ENCODE measurements at regions not wholly inside any gene's neighbourhood (a gene's known extent, or its start where the extent isn't known, plus 50 kb on each side); places are given as distances from the start of the nearest gene placed in this dataset.

DNA sequence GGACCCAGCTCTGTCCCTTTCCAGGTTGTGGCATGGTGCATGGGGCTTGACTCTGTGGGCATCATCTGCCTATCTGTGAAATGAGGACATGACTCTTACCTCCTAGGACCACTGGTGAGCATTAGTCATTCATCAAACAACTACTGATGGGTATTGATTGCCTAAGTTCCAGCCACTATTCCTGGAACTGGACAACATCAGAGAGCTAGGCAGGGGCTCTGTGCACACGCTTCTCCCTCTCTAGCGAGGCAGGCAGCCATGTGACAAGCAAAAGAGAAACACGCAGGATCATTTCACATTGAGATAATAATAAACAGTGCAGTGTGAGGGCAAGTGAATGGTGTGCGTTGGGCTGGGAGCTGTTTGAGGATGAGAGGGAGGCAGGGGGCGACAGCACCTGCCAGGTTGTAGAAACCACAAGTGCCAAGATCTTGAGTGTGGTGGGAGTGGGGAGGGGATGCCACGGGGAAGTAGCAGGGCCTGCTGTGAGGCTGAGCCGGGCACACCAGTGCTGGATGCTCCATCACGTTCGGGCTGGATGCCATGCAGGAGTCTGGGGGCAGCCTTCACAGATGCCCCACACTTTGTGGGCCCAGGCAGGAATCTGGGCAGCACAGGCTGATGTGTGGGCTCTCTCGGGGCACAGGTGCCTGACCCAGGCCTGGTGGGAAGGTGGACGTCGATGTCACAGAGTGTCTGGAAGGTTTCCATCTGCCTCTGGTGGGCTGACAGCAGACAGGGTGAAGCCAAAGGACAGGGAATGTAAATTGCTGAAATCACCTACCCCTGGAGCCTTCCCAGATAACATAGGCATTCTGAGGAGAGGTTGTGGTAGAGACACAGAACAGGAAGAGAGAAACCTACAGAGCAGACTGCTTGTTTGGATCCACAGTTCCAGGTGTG lies 405.5 kb downstream of the RPS24 start:
- Histone ChIP-seq H2AFZ (ENCODE audit: low read depth, low read length, poor library complexity, severe bottlenecking) (no peak overlapping the region), H3K36me3 (ENCODE audit: control insufficient read depth in 1 of 2, insufficient read depth in 2 of 2, low read length in 2 of 2) (no peaks in the 10 kb centered on the region), H3K9me3 (ENCODE audit: control insufficient read depth in 1 of 2, insufficient read depth in 1 of 2, low read depth in 1 of 2, low read length in 2 of 2) (no peaks in the 10 kb centered on the region), H3K4me2 (ENCODE audit: low read length) (no peak overlapping the region), H3K27ac (ENCODE audit: low read depth, low read length) (no peak overlapping the region), H3K9me2 (ENCODE audit: insufficient read depth) (no peaks in the 10 kb centered on the region), H3K4me1 (ENCODE audit: control insufficient read depth in 1 of 2, insufficient read depth in 2 of 2, low read length in 2 of 2) (no peaks in the 10 kb centered on the region), H3K27me3 (ENCODE audit: insufficient read depth, low read length) (no peaks in the 10 kb centered on the region; the same call in 1 of the 2 replicates), H3K4me3 (replicated peaks in 1 of 2; ENCODE audit: low read depth in 1 of 2, low read length in 2 of 2) (no peak overlapping the region), H3K9ac (ENCODE audit: low read length) (no peak overlapping the region), H3K79me2 (ENCODE audit: insufficient read depth, low read length) (no peaks in the 10 kb centered on the region), H4K20me1 (ENCODE audit: insufficient read depth) (no peaks in the 10 kb centered on the region)
- RAD21 ChIA-PET (ENCODE audit: low non-redundant PET in 1 of 2, low total read pairs in 2 of 2, uncharacterized antibody in 2 of 2, unreplicated experiment in 2 of 2): no interaction called here
- no peak for DNase-seq (ENCODE audit: low read depth, low spot score)
- TF ChIP-seq ELF1 (IDR thresholded peaks at IDR 0.05; ENCODE audit: borderline replicate concordance, low read depth): no peak
- TF ChIP-seq SP1 (IDR thresholded peaks at IDR 0.05; ENCODE audit: low read depth): no peak
- no peak for TF ChIP-seq FOSL1 (IDR thresholded peaks at IDR 0.05; ENCODE audit: low read depth)
- no peak for TF ChIP-seq ZFX (IDR thresholded peaks at IDR 0.05)
- no peak for TF ChIP-seq TCF7L2 (IDR thresholded peaks at IDR 0.05; ENCODE audit: borderline replicate concordance, extremely low read depth, insufficient read depth, insufficient read length)
- no peak for TF ChIP-seq EZH2 (IDR thresholded peaks at IDR 0.05)
- TF ChIP-seq ATF3 (IDR thresholded peaks at IDR 0.05): no peak
- no peak for TF ChIP-seq CBX3 (IDR thresholded peaks at IDR 0.05; ENCODE audit: low read depth)
- POLR2A ChIA-PET: no interaction called here
- CTCF ChIA-PET: no interaction called here
- intact Hi-C loops (cut with micrococcal nuclease): no loop called here
- ATAC-seq: no peak
- BruUV-seq (replicated peaks): no TSS peak

GRCh38 chr10:78441010-78441409 lies 407.3 kb downstream of the RPS24 start:
- H3K9me3 ChIP-seq (ENCODE audit: control insufficient read depth in 1 of 2, insufficient read depth in 1 of 2, low read depth in 1 of 2, low read length in 2 of 2): no peaks in the 10 kb centered on the region
- no peak overlapping the region for H3K4me2 ChIP-seq (ENCODE audit: low read length)
- no peak for TF ChIP-seq REST (IDR thresholded peaks at IDR 0.05; ENCODE audit: low read depth)
- no peak for TF ChIP-seq EZH2 (IDR thresholded peaks at IDR 0.05)
- TF ChIP-seq, protein P1, sequence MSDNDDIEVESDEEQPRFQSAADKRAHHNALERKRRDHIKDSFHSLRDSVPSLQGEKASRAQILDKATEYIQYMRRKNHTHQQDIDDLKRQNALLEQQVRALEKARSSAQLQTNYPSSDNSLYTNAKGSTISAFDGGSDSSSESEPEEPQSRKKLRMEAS (IDR thresholded peaks at IDR 0.05): no peak
- no peak for TF ChIP-seq SIN3A (IDR thresholded peaks at IDR 0.05; ENCODE audit: low read depth)
- no peak for TF ChIP-seq EGR1 (IDR thresholded peaks at IDR 0.05; ENCODE audit: low read depth)
- no peak for TF ChIP-seq ELF1 (IDR thresholded peaks at IDR 0.05; ENCODE audit: borderline replicate concordance, low read depth)
- TF ChIP-seq CEBPB (IDR thresholded peaks at IDR 0.05; ENCODE audit: low read depth): no peak
- TF ChIP-seq, protein P2, sequence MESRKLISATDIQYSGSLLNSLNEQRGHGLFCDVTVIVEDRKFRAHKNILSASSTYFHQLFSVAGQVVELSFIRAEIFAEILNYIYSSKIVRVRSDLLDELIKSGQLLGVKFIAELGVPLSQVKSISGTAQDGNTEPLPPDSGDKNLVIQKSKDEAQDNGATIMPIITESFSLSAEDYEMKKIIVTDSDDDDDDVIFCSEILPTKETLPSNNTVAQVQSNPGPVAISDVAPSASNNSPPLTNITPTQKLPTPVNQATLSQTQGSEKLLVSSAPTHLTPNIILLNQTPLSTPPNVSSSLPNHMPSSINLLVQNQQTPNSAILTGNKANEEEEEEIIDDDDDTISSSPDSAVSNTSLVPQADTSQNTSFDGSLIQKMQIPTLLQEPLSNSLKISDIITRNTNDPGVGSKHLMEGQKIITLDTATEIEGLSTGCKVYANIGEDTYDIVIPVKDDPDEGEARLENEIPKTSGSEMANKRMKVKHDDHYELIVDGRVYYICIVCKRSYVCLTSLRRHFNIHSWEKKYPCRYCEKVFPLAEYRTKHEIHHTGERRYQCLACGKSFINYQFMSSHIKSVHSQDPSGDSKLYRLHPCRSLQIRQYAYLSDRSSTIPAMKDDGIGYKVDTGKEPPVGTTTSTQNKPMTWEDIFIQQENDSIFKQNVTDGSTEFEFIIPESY (IDR thresholded peaks at IDR 0.05; ENCODE audit: extremely low read depth, insufficient replicate concordance, low read length): no peak
- TF ChIP-seq ATF3 (IDR thresholded peaks at IDR 0.05): no peak
- no peak for TF ChIP-seq FOSL1 (IDR thresholded peaks at IDR 0.05; ENCODE audit: low read depth)
- H3K9ac ChIP-seq (ENCODE audit: low read length): no peak overlapping the region
- no peaks in the 10 kb centered on the region for H4K20me1 ChIP-seq (ENCODE audit: insufficient read depth)
- ChIA-PET RAD21 (ENCODE audit: low non-redundant PET in 1 of 2, low total read pairs in 2 of 2, uncharacterized antibody in 2 of 2, unreplicated experiment in 2 of 2) (no interaction called here), CTCF (no interaction called here), POLR2A (no interaction called here)
- no peaks in the 10 kb centered on the region for H3K27me3 ChIP-seq (ENCODE audit: insufficient read depth, low read length)
- no peaks in the 10 kb centered on the region for H3K9me2 ChIP-seq (ENCODE audit: insufficient read depth)
- no TSS peak for BruUV-seq (replicated peaks)
- ATAC-seq (no peak), DNase-seq (ENCODE audit: low read depth, low spot score) (no peak)
- H3K27ac ChIP-seq (ENCODE audit: low read depth, low read length): no peak overlapping the region
- no peaks in the 10 kb centered on the region for H3K4me1 ChIP-seq (ENCODE audit: control insufficient read depth in 1 of 2, insufficient read depth in 2 of 2, low read length in 2 of 2)
- H3K36me3 ChIP-seq (ENCODE audit: control insufficient read depth in 1 of 2, insufficient read depth in 2 of 2, low read length in 2 of 2): no peaks in the 10 kb centered on the region
- no peaks in the 10 kb centered on the region for H3K79me2 ChIP-seq (ENCODE audit: insufficient read depth, low read length)
- intact Hi-C loops (cut with micrococcal nuclease): no loop called here
- H3K4me3 ChIP-seq (replicated peaks in 1 of 2; ENCODE audit: low read depth in 1 of 2, low read length in 2 of 2): no peak overlapping the region
- no peak overlapping the region for H2AFZ ChIP-seq (ENCODE audit: low read depth, low read length, poor library complexity, severe bottlenecking)

All from HCT116 (cell line).